NCI-H128 (cell line): ENCODE measurements at regions not wholly inside any gene's neighbourhood (a gene's known extent, or its start where the extent isn't known, plus 50 kb on each side); places are given as distances from the start of the nearest gene placed in this dataset.

Experiments
- DNase-seq: peaks from one replicate; lab custom pipeline; 2025; ENCODE audit not compliant: unreplicated experiment; lab: John Stamatoyannopoulos, UW

GRCh38 chr13:73245246-73245645 is 186.4 kb downstream of the KLF5 start:
- no peak for DNase-seq

- DNase-seq: no peak
These were observed 185.7 kb downstream of the KLF5 start for GRCh38 chr13:73244467-73244866.

- no peak for DNase-seq
These were observed 183.8 kb downstream of the KLF5 start for GRCh38 chr13:73242515-73243015.

GRCh38 chr13:73240193-73240592 is 181.4 kb downstream of the KLF5 start:
- no peak for DNase-seq

- no peak for DNase-seq
These were observed 176.6 kb downstream of the KLF5 start for GRCh38 chr13:73235385-73235784.

GRCh38 chr13:73231471-73231870 is 172.7 kb downstream of the KLF5 start:
- no peak for DNase-seq

GRCh38 chr13:73230716-73231115 is 171.9 kb downstream of the KLF5 start:
- no peak for DNase-seq

GRCh38 chr13:73228546-73228945 is 169.7 kb downstream of the KLF5 start:
- DNase-seq: no peak

- no peak for DNase-seq
These were observed 167.2 kb downstream of the KLF5 start for GRCh38 chr13:73225990-73226389.

GRCh38 chr13:73224703-73225102 is 165.9 kb downstream of the KLF5 start:
- no peak for DNase-seq

GRCh38 chr13:73223372-73223781 is 164.6 kb downstream of the KLF5 start:
- no peak for DNase-seq

GRCh38 chr13:73222627-73223305 is 164.0 kb downstream of the KLF5 start:
- DNase-seq: no peak

GRCh38 chr13:73220966-73221720 is 162.3 kb downstream of the KLF5 start:
- no peak for DNase-seq

GRCh38 chr13:73218181-73218580 is 159.4 kb downstream of the KLF5 start:
- no peak for DNase-seq

- no peak for DNase-seq
These were observed 157.6 kb downstream of the KLF5 start for GRCh38 chr13:73216381-73216831.

- no peak for DNase-seq
These were observed 157.0 kb downstream of the KLF5 start for GRCh38 chr13:73215823-73216222.

- DNase-seq: no peak
These were observed 153.7 kb downstream of the KLF5 start for GRCh38 chr13:73212482-73212881.

- no peak for DNase-seq
These were observed 151.5 kb downstream of the KLF5 start for GRCh38 chr13:73210218-73210883.

GRCh38 chr13:73204952-73205351 is 146.1 kb downstream of the KLF5 start:
- DNase-seq: no peak

GRCh38 chr13:73201626-73202025 is 142.8 kb downstream of the KLF5 start:
- DNase-seq: no peak

- DNase-seq: no peak
These were observed 140.2 kb downstream of the KLF5 start for GRCh38 chr13:73198991-73199411.

GRCh38 chr13:73195091-73195490 is 136.3 kb downstream of the KLF5 start:
- DNase-seq: no peak
